ENCODE measurements at regions not wholly inside any gene's neighbourhood (a gene's known extent, or its start where the extent isn't known, plus 50 kb on each side); places are given as distances from the start of the nearest gene placed in this dataset.
"Not testable (repeated sequence)": the region's sequence is repeated elsewhere in the genome, so short reads cannot be mapped to it uniquely, and the experiment has no call there.

DNA sequence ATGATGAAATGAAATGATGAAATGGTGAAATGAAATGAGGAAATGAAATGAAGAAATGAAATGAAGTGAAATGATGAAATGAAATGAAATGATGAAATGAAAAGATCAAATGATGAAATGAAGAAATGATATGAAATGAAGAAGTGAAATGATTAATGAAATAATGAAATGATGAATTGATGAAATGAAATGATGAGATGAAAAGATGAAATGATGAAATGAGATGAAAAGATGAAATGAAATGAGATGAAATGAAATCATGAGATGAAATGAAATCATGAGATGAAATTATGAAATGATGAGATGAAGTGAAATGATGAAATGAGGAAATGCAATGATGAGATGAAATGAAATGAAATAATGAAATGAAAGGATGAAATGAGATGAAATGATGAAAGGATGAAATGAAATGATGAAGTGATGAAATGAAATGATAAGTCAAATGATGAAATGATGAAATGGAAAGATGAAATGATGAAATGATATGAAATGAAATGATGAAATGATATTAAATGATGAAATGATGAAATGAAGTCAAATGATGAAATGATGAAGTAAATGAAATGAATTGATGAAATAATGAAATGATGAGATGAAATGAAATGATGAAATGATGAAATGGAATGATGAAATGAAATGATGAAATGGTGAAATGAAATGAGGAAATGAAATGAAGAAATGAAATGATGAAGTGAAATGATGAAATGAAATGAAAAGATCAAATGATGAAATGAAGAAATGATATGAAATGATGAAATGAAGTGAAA is 220.9 kb upstream of the VKORC1L1 start:
- not testable (repeated sequence) for TF ChIP-seq POLR2A, POLR2AphosphoS5 (IDR thresholded peaks at IDR 0.05)
- TF ChIP-seq, protein P1, sequence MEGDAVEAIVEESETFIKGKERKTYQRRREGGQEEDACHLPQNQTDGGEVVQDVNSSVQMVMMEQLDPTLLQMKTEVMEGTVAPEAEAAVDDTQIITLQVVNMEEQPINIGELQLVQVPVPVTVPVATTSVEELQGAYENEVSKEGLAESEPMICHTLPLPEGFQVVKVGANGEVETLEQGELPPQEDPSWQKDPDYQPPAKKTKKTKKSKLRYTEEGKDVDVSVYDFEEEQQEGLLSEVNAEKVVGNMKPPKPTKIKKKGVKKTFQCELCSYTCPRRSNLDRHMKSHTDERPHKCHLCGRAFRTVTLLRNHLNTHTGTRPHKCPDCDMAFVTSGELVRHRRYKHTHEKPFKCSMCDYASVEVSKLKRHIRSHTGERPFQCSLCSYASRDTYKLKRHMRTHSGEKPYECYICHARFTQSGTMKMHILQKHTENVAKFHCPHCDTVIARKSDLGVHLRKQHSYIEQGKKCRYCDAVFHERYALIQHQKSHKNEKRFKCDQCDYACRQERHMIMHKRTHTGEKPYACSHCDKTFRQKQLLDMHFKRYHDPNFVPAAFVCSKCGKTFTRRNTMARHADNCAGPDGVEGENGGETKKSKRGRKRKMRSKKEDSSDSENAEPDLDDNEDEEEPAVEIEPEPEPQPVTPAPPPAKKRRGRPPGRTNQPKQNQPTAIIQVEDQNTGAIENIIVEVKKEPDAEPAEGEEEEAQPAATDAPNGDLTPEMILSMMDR (IDR thresholded peaks at IDR 0.05): not testable (repeated sequence)

All from breast epithelium (tissue), 3 donors.